Astrocyte of the cerebellum (primary cell): ENCODE measurements at regions not wholly inside any gene's neighbourhood (a gene's known extent, or its start where the extent isn't known, plus 50 kb on each side); places are given as distances from the start of the nearest gene placed in this dataset.

Source experiments
- DNase-seq: peaks from one replicate; pipeline ENCODE4 v3.0.0-alpha.2; 2011; ENCODE audit warnings: low read depth
- H3K4me3 ChIP-seq: 2 replicates; pipeline ENCODE4 v1.5.1; 2011; ENCODE audit warnings: mild to moderate bottlenecking, low read depth, low read length, moderate library complexity
- CTCF ChIP-seq: IDR thresholded peaks from 2 replicates; pipeline ENCODE4 v1.5.1; 2012; ENCODE audit warnings: low read length, low read depth, moderate library complexity, mild to moderate bottlenecking; ENCODE audit errors: missing control alignments
- in situ Hi-C: cut with HindIII; loops from 2 replicates; pipeline ENCODE4 v1.10.0; 2017; ENCODE audit warnings: low sequenced_read_pairs

GRCh38 chr5:29122306-29122705 is 2071.2 kb upstream of the CDH6 start:
- in situ Hi-C loops, result no loop called here
- H3K4me3 ChIP-seq, result no peak overlapping the region
- TF ChIP-seq CTCF, result no peak
- DNase-seq, result no peak

DNA sequence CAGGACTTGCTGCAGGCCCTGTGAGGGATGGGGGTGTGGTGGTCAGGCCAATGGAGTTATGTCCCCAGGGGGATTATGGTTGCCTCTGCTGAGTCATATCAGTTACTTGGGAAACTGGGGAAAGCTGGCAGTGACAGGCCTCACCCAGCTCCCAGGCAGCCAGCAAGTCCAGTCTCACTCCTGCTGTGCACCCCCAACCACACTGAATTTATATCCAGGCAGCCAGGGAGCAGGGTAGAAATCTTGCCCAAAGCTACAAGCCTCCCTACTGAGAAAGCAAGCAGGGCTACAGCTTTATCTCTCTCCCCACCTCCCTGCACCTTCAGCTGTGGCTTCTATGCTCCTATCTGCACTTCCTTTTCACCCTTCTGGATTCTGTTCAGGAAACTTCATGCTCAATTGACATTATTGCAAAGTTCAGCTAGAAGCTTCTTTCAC is 2076.0 kb upstream of the CDH9 start:
- no peak for DNase-seq
- H3K4me3 ChIP-seq, result no peak overlapping the region
- in situ Hi-C loops, result no loop called here
- TF ChIP-seq CTCF, result no peak

DNA sequence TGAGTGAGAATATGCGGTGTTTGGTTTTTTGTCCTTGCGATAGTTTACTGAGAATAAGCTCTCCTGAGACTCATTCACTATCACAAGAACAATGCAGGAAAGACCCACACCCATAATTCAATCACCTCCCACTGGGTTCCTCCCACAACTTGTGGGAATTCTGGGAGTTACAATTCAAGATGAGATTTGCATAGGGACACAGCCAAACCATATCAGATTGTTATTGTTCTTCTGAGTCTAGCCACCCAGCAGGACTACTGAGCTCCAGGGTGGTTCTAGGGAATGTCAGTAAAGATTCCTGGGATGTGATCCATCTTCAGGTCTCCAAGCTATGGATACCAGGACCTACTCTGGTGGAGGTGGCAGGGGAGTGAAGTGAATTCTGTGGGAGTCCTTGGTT is 2075.1 kb upstream of the CDH9 start:
- in situ Hi-C loops, result no loop called here
- no peak for DNase-seq
- no peak overlapping the region for H3K4me3 ChIP-seq
- TF ChIP-seq CTCF, result no peak

DNA sequence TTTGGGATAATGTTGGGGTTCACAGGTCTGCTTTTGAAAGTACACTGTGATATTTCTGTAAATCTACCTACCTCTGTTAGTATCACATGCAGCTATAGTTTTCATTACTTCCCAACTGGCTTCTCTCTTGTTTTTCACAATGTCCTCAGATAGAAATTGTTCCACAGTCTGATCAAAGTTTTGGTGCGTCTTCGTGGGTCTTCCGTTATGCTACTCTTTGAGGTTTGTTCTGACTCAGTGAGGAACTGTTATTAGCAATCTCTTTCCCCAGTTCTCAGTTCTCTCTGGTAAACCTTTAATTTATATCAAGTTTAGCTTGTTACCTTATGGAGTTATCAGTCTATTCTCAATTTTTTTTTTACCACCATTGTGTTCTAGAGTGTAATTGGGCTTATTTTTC is 2061.2 kb upstream of the CDH9 start:
- in situ Hi-C loops, result no loop called here
- no peak for TF ChIP-seq CTCF
- no peak overlapping the region for H3K4me3 ChIP-seq
- no peak for DNase-seq

- TF ChIP-seq CTCF, result no peak
These were observed 2051.3 kb upstream of the CDH9 start for GRCh38 chr5:29089591-29090130.

DNA sequence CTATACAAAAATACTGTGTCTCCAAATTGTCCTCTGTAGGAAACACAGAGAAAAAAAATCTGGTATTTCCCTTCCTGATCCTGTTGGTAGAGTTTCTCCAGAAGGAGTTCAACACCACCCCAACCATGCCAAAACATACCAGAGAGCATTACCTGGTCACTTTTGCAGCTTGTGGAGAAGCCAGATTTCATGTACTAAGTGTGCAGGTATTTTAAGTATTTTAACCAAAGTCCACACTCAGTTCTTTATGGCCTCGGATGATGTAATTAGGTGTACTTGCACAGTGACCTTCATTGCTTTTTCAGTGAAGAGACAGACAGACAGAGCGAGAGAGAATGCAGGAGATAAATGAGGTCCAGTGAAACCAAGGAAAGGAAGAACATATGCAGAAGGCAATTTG is 2046.8 kb upstream of the CDH9 start:
- no peak for TF ChIP-seq CTCF
- H3K4me3 ChIP-seq, result no peak overlapping the region
- in situ Hi-C loops, result no loop called here
- no peak for DNase-seq

More at GRCh38 chr5:29089591-29090130, 2051.3 kb upstream of the CDH9 start:
- in situ Hi-C loops, result no loop called here
- DNase-seq, result no peak
- no peak overlapping the region for H3K4me3 ChIP-seq

DNA sequence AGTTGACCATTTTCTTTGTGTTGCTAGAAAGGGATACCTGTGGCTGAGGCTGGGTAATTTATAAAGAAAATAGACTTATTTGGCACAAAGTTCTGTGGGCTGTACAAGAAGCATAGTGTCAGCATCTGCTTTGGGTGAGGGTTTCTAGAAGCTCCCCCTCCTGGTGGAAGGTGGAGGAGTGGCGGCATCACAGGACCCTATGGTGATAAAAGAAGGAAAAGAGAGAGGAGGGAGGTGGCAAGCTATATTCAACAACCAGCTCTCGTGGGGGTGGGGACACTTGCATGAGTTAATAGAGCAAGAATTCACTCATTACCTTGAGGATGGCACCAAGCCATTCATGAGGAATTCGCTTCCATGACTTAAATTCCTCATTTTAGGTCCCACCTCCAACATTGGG is 2041.4 kb upstream of the CDH9 start:
- no peak for DNase-seq
- H3K4me3 ChIP-seq, result no peak overlapping the region
- in situ Hi-C loops, result no loop called here
- no peak for TF ChIP-seq CTCF
